Heart left ventricle (tissue), 16 donors: ENCODE measurements at regions not wholly inside any gene's neighbourhood (a gene's known extent, or its start where the extent isn't known, plus 50 kb on each side); places are given as distances from the start of the nearest gene placed in this dataset.

Experiments
- ATAC-seq, 4 donors: fragments of 200-7000 bp; cut with Tn5 transposase; one replicate each; pipeline ENCODE4 v1.9.1; 2020 to 2022; ENCODE audit warnings: moderate library complexity in 4 of 4, mild to moderate bottlenecking in 3 of 4, moderate number of reproducible peaks in 1 of 4
- DNase-seq, 5 donors: peaks; one replicate each; pipeline ENCODE4 v3.0.0-alpha.2; 2020
- H3K27ac ChIP-seq, 12 donors: fragments of 200-600 bp; sonication (generic) in 4 of 12; one replicate each; pipeline versions ENCODE4 v1.5.0 to v1.8.0; 2016 to 2022; ENCODE audit warnings: mild to moderate bottlenecking in 2 of 12
- H3K27me3 ChIP-seq, 9 donors: fragments of 200-600 bp; sonication (generic) in 2 of 9; one replicate each; pipeline versions ENCODE4 v1.5.1 to v1.8.0; 2016 to 2022; ENCODE audit warnings: mild to moderate bottlenecking in 3 of 9
- H3K36me3 ChIP-seq, 9 donors: fragments of 200-600 bp; sonication (generic) in 2 of 9; one replicate each; pipeline versions ENCODE4 v1.5.0 to v1.8.0; 2018 to 2022; ENCODE audit warnings: mild to moderate bottlenecking in 2 of 9
- H3K4me1 ChIP-seq, 12 donors: fragments of 200-600 bp; sonication (generic) in 4 of 12; one replicate each; pipeline versions ENCODE4 v1.5.0 to v1.8.0; 2016 to 2022; ENCODE audit warnings: mild to moderate bottlenecking in 3 of 12
- H3K4me3 ChIP-seq, 12 donors: fragments of 200-600 bp; sonication (generic) in 4 of 12; one replicate each; pipeline versions ENCODE4 v1.5.0 to v1.8.0; 2017 to 2022; ENCODE audit warnings: mild to moderate bottlenecking in 9 of 12, moderate library complexity in 4 of 12
- H3K9me3 ChIP-seq, 12 donors: fragments of 200-600 bp; sonication (generic) in 4 of 12; one replicate each; pipeline versions ENCODE4 v1.5.0 to v1.8.0; 2016 to 2022; ENCODE audit warnings: mild to moderate bottlenecking in 1 of 12
- CTCF ChIP-seq, 12 donors: fragments of 200-600 bp; sonication (generic) in 4 of 12; IDR thresholded peaks; one replicate each; pipeline versions ENCODE4 v1.5.0 to v1.8.0; 2018 to 2022; ENCODE audit warnings: antibody characterized with exemption in 12 of 12, mild to moderate bottlenecking in 5 of 12
- POLR2A ChIP-seq, 2 donors: fragments of 450-650 bp; IDR thresholded peaks; one replicate each; pipeline ENCODE4 v1.6.1; 2017; ENCODE audit warnings: antibody characterized with exemption in 2 of 2, mild to moderate bottlenecking in 2 of 2, moderate library complexity in 2 of 2
- WGBS, 4 donors: extraction: QIAGEN DNeasy Blood & Tissue Kit in 2 of 4; methylation state at CpG; one replicate each; pipeline versions ENCODE4 v1.1.5 to v1.1.7; 2013 to 2018; 5-methylcytosine and 5-hydroxymethylcytosine counted together
- intact Hi-C, 10 donors: fragments of 100-400 bp; cut with DNase I; formaldehyde crosslinking; loops; one replicate each; pipeline versions ENCODE4 v1.11.1 to v1.14.2; 2022
- donor health status: ischemic (EF 13 %, LVEDD 7.1; RV severe dilation, severe dysfunction).
- donor health status: healthy with polysubstance abuse.
- donor health status: DM: no; HTN: yes; CAD: no.
- donor health status: DM: no; HTN: no; CAD: no.
- donor health status: ischemic (EF 25% LVEDD 6.9; RV normal size, moderate dysfunction).
- donor health status: ischemic (EF 25% LVEDD 5.7; RV mildly dilated, moderate dysfunction).
- donor health status: healthy.
- donor health status: DM: yes; HTN: yes; CAD: no.
- donor health status: ischemic (EF 35%, LVEDD 5.7; RV mildly dilated, moderate dysfunction).
- donor health status: nonischemic (EF 11% LVEDD 7.7; RV severe dilation, severe dysfunction).
- donor health status: DM: yes; HTN: yes; CAD: no.
- donor health status: PGD.
- donor health status: ischemic (EF 29% LVEDD 5.4; RV normal size, mild dysfunction).
- donor health status: nonischemic (EF 23%, LVEDD 6.1; RV moderate dilation, normal function).

GRCh38 chr5:33228149-33228548, 212.6 kb upstream of the TARS1 start:
- 90 to 99% (median 94%) methylated on average over 3 of the region's 3 CpGs for WGBS, 4 donors
- no peak for ATAC-seq
- Histone ChIP-seq H3K27me3 (no peaks in the 10 kb centered on the region), H3K4me3 (no peak overlapping the region), H3K4me1 (peaks cover 0 to 34% (median 6%) of the 10 kb centered on the region in 12 donors), H3K9me3 (peaks cover 0 to 10% (median 0%) of the 10 kb centered on the region in 12 donors), H3K27ac (peak overlapping the region in 2 of 12 donors; percentile 14 to 17), H3K36me3 (no peaks in the 10 kb centered on the region)
- no peak for DNase-seq
- intact Hi-C loops: no loop called here
- TF ChIP-seq CTCF (IDR thresholded peaks at IDR 0.05) (no peak), POLR2A (IDR thresholded peaks at IDR 0.05) (no peak)

GRCh38 chr5:33229216-33229615, 211.5 kb upstream of the TARS1 start:
- ATAC-seq (peak; percentile 51 to 73 (median 60)), DNase-seq (peak in 2 of 5 donors; percentile 41)
- no peaks in the 10 kb centered on the region for H3K36me3 ChIP-seq
- H3K4me1 ChIP-seq: peaks cover 0 to 25% (median 5%) of the 10 kb centered on the region in 12 donors
- no peak overlapping the region for H3K4me3 ChIP-seq
- intact Hi-C loops: no loop called here
- WGBS, 4 donors: 23 to 42% (median 33%) methylated on average over 9 of the region's 9 CpGs
- H3K27me3 ChIP-seq: no peaks in the 10 kb centered on the region
- TF ChIP-seq CTCF (IDR thresholded peaks at IDR 0.05) (no peak), POLR2A (IDR thresholded peaks at IDR 0.05) (no peak)
- peaks cover 0 to 10% (median 0%) of the 10 kb centered on the region in 12 donors for H3K9me3 ChIP-seq
- peak overlapping the region in 5 of 12 donors; percentile 13 to 60 (median 36) for H3K27ac ChIP-seq

- H3K27me3 ChIP-seq: no peaks in the 10 kb centered on the region
- peak overlapping the region in 2 of 12 donors; percentile 12 to 41 for H3K27ac ChIP-seq
- intact Hi-C loops: no loop called here
- H3K4me1 ChIP-seq: peaks cover 0 to 23% (median 5%) of the 10 kb centered on the region in 12 donors
- H3K4me3 ChIP-seq: no peak overlapping the region
- WGBS, 4 donors: 61 to 74% (median 69%) methylated on average over 13 of the region's 13 CpGs
- TF ChIP-seq POLR2A (IDR thresholded peaks at IDR 0.05) (no peak), CTCF (IDR thresholded peaks at IDR 0.05) (no peak)
- H3K36me3 ChIP-seq: no peaks in the 10 kb centered on the region
- ATAC-seq (peak in 1 of 4 donors; percentile 45), DNase-seq (no peak)
- H3K9me3 ChIP-seq: peaks cover 0 to 9% (median 0%) of the 10 kb centered on the region in 12 donors
These were observed 210.2 kb upstream of the TARS1 start for GRCh38 chr5:33230467-33231078.

GRCh38 chr5:33231214-33231710, 209.5 kb upstream of the TARS1 start:
- H3K4me3 ChIP-seq: no peak overlapping the region
- H3K9me3 ChIP-seq: peaks cover 0 to 2% (median 0%) of the 10 kb centered on the region in 12 donors
- H3K27ac ChIP-seq: peak overlapping the region in 1 of 12 donors; percentile 15
- peaks cover 0 to 23% (median 5%) of the 10 kb centered on the region in 12 donors for H3K4me1 ChIP-seq
- no peaks in the 10 kb centered on the region for H3K27me3 ChIP-seq
- TF ChIP-seq CTCF (IDR thresholded peaks at IDR 0.05) (no peak), POLR2A (IDR thresholded peaks at IDR 0.05) (no peak)
- ATAC-seq: no peak
- intact Hi-C loops: no loop called here
- DNase-seq: no peak
- no peaks in the 10 kb centered on the region for H3K36me3 ChIP-seq
- WGBS, 4 donors: 80 to 95% (median 86%) methylated on average over 1 of the region's 1 CpG
